ENCODE measurements at regions not wholly inside any gene's neighbourhood (a gene's known extent, or its start where the extent isn't known, plus 50 kb on each side); places are given as distances from the start of the nearest gene placed in this dataset.

DNA sequence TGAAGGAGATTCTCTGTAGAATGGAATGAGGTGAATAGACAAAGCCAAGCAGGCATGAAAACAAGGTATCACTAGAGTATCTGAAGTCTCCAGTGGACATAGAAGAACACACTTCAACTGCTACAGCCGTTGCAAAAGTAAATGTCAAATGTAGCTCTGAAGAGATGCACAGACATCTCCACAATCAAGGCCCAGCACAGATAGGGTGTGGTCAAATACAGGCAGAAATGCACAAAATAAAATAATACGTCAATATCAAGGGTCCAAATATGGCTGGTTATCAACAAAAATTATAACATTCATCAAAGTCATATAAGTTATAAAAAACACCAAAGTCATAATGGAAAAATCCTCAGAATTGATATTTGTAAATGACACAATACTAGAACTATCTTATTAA is 1107.3 kb downstream of the TMEM121 start:
- Histone ChIP-seq H3K36me3 (replicated peaks in 1 of 2; ENCODE audit: control extremely low read depth in 1 of 2, control insufficient read depth in 1 of 2, extremely low read depth in 1 of 2, insufficient read depth in 2 of 2, low read length in 1 of 2) (no peaks in the 10 kb centered on the region), H3K27me3 (replicated peaks in 1 of 4; ENCODE audit: control extremely low read depth in 1 of 4, control insufficient read depth in 3 of 4, insufficient read depth in 4 of 4, low read length in 3 of 4) (peaks cover 0 to 9% (median 3%) of the 10 kb centered on the region in 4 experiments), H3K27ac (ENCODE audit: low read length in 2 of 2) (no peak overlapping the region), H3K9me3 (ENCODE audit: control extremely low read depth in 1 of 3, control insufficient read depth in 2 of 3, insufficient read depth in 1 of 3, low read length in 2 of 3) (no peaks in the 10 kb centered on the region), H3K4me2 (replicated peaks; ENCODE audit: low read depth, low read length, poor library complexity, severe bottlenecking) (no peak overlapping the region), H4K20me1 (ENCODE audit: control insufficient read depth, insufficient read depth, low read length, poor library complexity, severe bottlenecking) (no peaks in the 10 kb centered on the region), H3K9ac (ENCODE audit: low read length) (no peak overlapping the region), H3K4me1 (ENCODE audit: control insufficient read depth in 2 of 2, insufficient read depth in 2 of 2, low read length in 2 of 2) (peaks cover 0 to 1% of the 10 kb centered on the region in 2 donors), H3K4me3 (ENCODE audit: control extremely low read depth in 1 of 5, extremely low read depth in 1 of 5, insufficient read depth in 1 of 5, low read depth in 2 of 5, low read length in 4 of 5) (no peak overlapping the region), H2AFZ (ENCODE audit: insufficient read depth, low read depth, low read length, poor library complexity, severe bottlenecking) (no peak overlapping the region), H3K79me2 (ENCODE audit: control insufficient read depth, insufficient read depth, low read length) (no peaks in the 10 kb centered on the region)
- WGBS (ENCODE audit: insufficient coverage) = no CpG with 5 or more reads among the region's 2 CpGs
- intact Hi-C loops (cut with micrococcal nuclease) = no loop called here
- H3K27me3 Mint-ChIP-seq = peaks cover 25% of the 10 kb centered on the region
- H3K27ac Mint-ChIP-seq = no peak overlapping the region
- TF ChIP-seq, protein P1, sequence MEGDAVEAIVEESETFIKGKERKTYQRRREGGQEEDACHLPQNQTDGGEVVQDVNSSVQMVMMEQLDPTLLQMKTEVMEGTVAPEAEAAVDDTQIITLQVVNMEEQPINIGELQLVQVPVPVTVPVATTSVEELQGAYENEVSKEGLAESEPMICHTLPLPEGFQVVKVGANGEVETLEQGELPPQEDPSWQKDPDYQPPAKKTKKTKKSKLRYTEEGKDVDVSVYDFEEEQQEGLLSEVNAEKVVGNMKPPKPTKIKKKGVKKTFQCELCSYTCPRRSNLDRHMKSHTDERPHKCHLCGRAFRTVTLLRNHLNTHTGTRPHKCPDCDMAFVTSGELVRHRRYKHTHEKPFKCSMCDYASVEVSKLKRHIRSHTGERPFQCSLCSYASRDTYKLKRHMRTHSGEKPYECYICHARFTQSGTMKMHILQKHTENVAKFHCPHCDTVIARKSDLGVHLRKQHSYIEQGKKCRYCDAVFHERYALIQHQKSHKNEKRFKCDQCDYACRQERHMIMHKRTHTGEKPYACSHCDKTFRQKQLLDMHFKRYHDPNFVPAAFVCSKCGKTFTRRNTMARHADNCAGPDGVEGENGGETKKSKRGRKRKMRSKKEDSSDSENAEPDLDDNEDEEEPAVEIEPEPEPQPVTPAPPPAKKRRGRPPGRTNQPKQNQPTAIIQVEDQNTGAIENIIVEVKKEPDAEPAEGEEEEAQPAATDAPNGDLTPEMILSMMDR (IDR thresholded peaks at IDR 0.05) = no peak
- TF ChIP-seq EZH2 (IDR thresholded peaks at IDR 0.05; ENCODE audit: borderline replicate concordance, insufficient read depth, low read depth, low read length, poor library complexity, severe bottlenecking) = no peak
- no peaks in the 10 kb centered on the region for H3K9me3 Mint-ChIP-seq (ENCODE audit: insufficient read depth)
- no peak for DNase-seq
- H3K4me1 Mint-ChIP-seq = peaks cover 1% of the 10 kb centered on the region
- H3K4me3 Mint-ChIP-seq = no peak overlapping the region
- ATAC-seq (ENCODE audit: low read depth) = no peak
- ChIA-PET POLR2A (no interaction called here), CTCF (interaction anchor here (1.1 to 1.4 kb wide), 2 partner anchors 30 to 69 kb away, joined by 4 to 5 read pairs; no protein-coding TSS in a partner anchor)

DNA sequence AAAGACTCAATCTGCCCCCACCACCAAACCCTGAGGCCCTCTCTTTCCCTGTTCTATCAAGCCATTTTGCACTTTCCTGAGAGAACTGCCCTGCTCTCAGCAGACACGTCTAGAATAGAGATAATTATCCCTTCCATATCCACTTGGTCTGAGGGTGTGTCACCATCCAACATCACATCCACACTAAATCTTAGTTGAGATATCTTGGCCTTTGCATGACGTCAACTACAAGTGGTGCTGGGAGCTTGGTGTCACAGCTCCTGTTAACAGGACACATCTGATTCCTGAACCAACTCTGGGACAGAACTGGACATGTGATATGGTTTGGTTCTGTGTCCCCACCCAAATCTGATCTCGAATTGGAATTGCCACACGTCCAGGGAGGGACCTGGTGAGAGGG is 1109.2 kb downstream of the TMEM121 start:
- Mint-ChIP-seq H3K4me1 (peaks cover 3% of the 10 kb centered on the region), H3K27ac (no peak overlapping the region), H3K4me3 (no peak overlapping the region), H3K9me3 (ENCODE audit: insufficient read depth) (no peaks in the 10 kb centered on the region), H3K27me3 (peaks cover 18% of the 10 kb centered on the region)
- Histone ChIP-seq H3K79me2 (ENCODE audit: control insufficient read depth, insufficient read depth, low read length) (no peaks in the 10 kb centered on the region), H4K20me1 (ENCODE audit: control insufficient read depth, insufficient read depth, low read length, poor library complexity, severe bottlenecking) (no peaks in the 10 kb centered on the region), H3K4me3 (ENCODE audit: control extremely low read depth in 1 of 5, extremely low read depth in 1 of 5, insufficient read depth in 1 of 5, low read depth in 2 of 5, low read length in 4 of 5) (no peak overlapping the region), H3K4me2 (replicated peaks; ENCODE audit: low read depth, low read length, poor library complexity, severe bottlenecking) (no peak overlapping the region), H3K27ac (ENCODE audit: low read length in 2 of 2) (no peak overlapping the region), H3K36me3 (replicated peaks in 1 of 2; ENCODE audit: control extremely low read depth in 1 of 2, control insufficient read depth in 1 of 2, extremely low read depth in 1 of 2, insufficient read depth in 2 of 2, low read length in 1 of 2) (no peaks in the 10 kb centered on the region), H3K9ac (ENCODE audit: low read length) (no peak overlapping the region), H3K4me1 (ENCODE audit: control insufficient read depth in 2 of 2, insufficient read depth in 2 of 2, low read length in 2 of 2) (peaks cover 0 to 5% of the 10 kb centered on the region in 2 donors), H3K27me3 (replicated peaks in 1 of 4; ENCODE audit: control extremely low read depth in 1 of 4, control insufficient read depth in 3 of 4, insufficient read depth in 4 of 4, low read length in 3 of 4) (peaks cover 0 to 9% (median 1%) of the 10 kb centered on the region in 4 experiments), H3K9me3 (ENCODE audit: control extremely low read depth in 1 of 3, control insufficient read depth in 2 of 3, insufficient read depth in 1 of 3, low read length in 2 of 3) (no peaks in the 10 kb centered on the region), H2AFZ (ENCODE audit: insufficient read depth, low read depth, low read length, poor library complexity, severe bottlenecking) (no peak overlapping the region)
- WGBS (ENCODE audit: insufficient coverage) = 70% methylated on average over 4 of the region's 4 CpGs
- intact Hi-C loops (cut with micrococcal nuclease) = no loop called here
- ChIA-PET CTCF (interaction anchor here (1.3 to 2.1 kb wide), 3 partner anchors 9 to 17 kb away, joined by 3 to 8 read pairs (median 3); no protein-coding TSS in a partner anchor), POLR2A (no interaction called here)
- no peak for DNase-seq
- TF ChIP-seq, protein P1 (IDR thresholded peaks at IDR 0.05) = no peak
- no peak for TF ChIP-seq EZH2 (IDR thresholded peaks at IDR 0.05; ENCODE audit: borderline replicate concordance, insufficient read depth, low read depth, low read length, poor library complexity, severe bottlenecking)
- no peak for ATAC-seq (ENCODE audit: low read depth)
